ENCODE measurements at regions not wholly inside any gene's neighbourhood (a gene's known extent, or its start where the extent isn't known, plus 50 kb on each side); places are given as distances from the start of the nearest gene placed in this dataset.

DNA sequence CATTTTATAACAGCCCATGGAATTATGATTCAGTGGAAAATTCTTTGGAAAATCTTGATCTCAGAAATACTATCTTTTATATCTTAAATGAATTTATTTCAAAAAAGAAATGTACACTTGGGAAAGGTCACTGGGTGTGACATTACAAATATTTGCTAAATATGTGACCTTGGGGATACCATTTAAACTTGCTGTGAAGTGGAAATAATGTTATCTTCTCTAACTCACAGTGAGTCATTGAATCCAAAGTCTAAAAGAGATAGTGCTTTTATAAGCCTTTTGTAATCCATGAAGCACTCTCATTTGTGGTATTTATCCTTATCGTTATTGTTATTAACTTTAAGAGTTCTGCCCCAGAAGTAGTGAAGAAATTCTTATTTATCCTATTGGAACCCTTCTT is 289.8 kb upstream of the SEMA6D start:
- no peak for DNase-seq (ENCODE audit: low spot score)
- Histone ChIP-seq H3K4me3 (no peak overlapping the region), H3K27ac (no peak overlapping the region)
- TF ChIP-seq, protein P1, sequence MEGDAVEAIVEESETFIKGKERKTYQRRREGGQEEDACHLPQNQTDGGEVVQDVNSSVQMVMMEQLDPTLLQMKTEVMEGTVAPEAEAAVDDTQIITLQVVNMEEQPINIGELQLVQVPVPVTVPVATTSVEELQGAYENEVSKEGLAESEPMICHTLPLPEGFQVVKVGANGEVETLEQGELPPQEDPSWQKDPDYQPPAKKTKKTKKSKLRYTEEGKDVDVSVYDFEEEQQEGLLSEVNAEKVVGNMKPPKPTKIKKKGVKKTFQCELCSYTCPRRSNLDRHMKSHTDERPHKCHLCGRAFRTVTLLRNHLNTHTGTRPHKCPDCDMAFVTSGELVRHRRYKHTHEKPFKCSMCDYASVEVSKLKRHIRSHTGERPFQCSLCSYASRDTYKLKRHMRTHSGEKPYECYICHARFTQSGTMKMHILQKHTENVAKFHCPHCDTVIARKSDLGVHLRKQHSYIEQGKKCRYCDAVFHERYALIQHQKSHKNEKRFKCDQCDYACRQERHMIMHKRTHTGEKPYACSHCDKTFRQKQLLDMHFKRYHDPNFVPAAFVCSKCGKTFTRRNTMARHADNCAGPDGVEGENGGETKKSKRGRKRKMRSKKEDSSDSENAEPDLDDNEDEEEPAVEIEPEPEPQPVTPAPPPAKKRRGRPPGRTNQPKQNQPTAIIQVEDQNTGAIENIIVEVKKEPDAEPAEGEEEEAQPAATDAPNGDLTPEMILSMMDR (IDR thresholded peaks at IDR 0.05) = no peak

DNA sequence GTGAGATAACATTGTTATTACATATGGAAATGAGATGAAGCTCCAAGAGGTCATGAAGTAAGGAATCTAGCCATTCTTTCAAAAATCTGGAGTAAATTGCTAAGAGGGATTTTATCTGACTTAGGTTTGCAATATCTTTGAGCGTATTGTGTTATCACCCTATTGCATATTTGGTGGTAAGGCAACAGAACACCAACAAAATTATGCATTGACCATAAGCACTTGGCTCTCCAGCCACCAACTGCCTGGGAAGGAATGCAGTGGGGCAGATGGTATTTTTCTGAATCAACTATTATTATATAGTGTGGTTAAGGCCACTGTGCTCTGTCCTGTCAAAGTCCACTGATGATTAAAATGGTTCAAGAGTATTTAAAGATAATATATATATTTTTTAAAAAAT is 287.9 kb upstream of the SEMA6D start:
- Histone ChIP-seq H3K27ac (no peak overlapping the region), H3K4me3 (no peak overlapping the region)
- TF ChIP-seq, protein P1 (IDR thresholded peaks at IDR 0.05) = no peak
- DNase-seq (ENCODE audit: low spot score) = no peak

DNA sequence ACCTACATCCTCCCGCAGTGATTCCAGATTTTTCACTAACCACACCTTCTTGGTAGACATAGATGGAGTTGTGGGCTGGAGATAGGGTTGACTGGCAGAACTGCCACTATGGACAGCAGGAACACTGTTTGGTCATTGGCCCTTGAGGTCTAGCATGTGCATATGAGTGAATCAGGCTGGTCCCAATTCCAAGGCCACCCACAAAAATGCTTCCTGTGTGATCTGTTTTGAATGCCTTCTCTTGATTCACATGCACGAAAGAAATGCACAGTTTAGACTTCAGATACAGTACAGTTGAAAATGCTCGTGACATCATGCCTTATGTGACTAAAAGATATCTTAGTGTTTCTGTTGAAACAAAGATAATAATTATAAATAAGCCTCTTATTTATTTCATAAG is 285.8 kb upstream of the SEMA6D start:
- no peak for DNase-seq (ENCODE audit: low spot score)
- TF ChIP-seq, protein P1 (IDR thresholded peaks at IDR 0.05) = no peak
- no peak overlapping the region for H3K27ac ChIP-seq

DNA sequence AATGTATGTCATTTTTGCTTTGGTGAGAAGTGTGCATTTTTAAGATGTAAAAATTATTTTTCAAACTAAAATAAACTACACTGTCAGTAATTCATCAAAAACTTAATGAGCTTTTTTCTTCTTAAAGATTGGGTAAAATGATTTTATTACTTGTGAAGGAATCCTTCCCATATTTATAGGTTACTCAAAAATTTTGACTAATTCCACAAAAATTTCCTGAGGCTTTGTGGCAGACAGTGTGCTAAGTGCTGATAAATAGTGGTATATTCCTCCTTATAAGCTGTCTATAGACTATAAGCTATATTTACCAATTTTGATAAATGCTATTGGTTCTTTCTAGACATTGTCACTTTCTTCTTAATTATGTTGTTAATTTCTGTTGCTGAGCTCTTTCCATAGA is 284.5 kb upstream of the SEMA6D start:
- H3K27ac ChIP-seq = no peak overlapping the region
- no peak overlapping the region for H3K4me3 ChIP-seq
- DNase-seq (ENCODE audit: low spot score) = no peak
- TF ChIP-seq, protein P1 (IDR thresholded peaks at IDR 0.05) = no peak

More for the DNA sequence above, 285.8 kb upstream of the SEMA6D start:
- no peak overlapping the region for H3K4me3 ChIP-seq

DNA sequence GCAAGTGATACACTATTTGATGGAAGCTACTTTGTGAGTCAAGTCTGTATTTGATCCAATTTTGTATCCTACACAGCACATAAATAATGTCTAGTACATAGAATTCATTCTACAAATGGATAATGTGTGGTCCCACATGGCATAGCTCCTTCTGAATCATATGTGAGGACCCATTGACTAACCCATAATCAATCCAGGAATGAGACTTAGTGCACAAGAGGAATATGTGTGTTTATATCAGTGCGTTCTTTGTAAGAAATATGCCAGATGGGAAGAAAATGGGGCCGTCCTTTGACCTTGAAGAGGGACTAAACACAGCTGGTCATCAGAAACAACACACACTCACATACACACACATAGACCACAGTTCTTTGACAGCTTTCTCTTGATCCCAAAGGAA is 282.7 kb upstream of the SEMA6D start:
- DNase-seq (ENCODE audit: low spot score) = no peak
- no peak overlapping the region for H3K27ac ChIP-seq
- TF ChIP-seq, protein P1 (IDR thresholded peaks at IDR 0.05) = no peak
- no peak overlapping the region for H3K4me3 ChIP-seq

DNA sequence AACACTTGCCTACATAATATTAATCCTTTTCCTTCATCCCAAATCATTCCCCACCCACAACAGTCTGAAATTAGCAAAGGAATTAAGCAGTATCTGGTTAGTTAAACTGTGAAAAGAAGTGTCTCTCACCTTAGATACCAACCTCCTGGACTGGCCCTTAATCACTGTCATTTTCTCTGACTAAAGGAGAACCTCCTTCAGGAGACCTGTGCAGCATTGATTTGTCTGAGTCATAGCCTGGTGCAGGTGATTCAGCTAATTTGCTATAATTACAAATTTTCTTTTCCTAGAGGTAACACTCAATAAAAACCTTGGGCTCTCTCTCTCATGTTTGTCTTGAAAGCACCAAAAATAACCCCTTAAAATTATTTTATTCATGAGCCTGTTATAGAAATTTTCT is 279.8 kb upstream of the SEMA6D start:
- TF ChIP-seq, protein P1 (IDR thresholded peaks at IDR 0.05) = no peak
- no peak overlapping the region for H3K4me3 ChIP-seq
- H3K27ac ChIP-seq = no peak overlapping the region
- no peak for DNase-seq (ENCODE audit: low spot score)

DNA sequence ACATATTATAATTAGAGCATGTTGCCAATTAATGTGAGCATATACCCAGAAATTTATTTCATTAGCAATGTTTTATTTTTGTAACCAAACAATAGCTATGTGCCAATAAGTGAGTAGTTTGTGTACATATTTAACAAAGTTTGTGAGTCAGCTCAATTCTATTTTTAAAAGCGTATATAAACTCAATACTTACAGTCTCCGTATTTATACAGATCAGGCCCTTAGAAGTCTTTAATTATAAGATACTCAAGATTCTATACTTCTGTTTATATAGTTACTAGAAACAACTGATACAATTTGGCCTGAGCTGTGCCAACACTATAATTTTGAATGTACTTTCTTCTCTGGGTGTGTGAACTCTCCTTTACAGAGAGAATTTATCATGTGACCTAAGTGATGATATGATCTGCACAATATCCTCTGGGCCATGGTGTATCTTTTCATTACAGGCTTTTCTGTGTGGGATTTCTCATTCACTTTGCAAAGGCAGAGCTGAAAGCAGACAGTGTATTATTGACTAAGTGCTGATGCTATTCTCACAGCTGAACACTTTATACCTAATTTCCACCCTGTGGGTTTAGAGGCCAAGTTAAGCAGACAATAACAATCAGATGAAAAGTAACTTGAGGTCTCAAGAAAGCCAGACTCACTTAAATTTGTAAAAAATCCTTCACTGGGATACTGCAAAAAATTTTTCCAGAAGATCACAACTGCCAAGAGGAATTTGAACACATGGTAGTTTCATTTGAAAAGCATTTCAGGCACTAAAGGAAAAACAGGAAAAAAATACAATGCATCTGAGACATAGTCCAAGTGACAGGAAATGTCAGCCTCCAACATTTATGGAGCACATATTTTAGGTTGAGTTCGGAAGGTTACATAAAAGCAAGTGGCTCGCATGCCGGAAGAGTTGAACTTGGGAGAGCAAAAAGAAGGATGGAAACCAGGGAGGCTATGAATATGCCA is 277.9 kb upstream of the SEMA6D start:
- TF ChIP-seq, protein P1 (IDR thresholded peaks at IDR 0.05) = no peak
- Histone ChIP-seq H3K27ac (no peak overlapping the region), H3K4me3 (no peak overlapping the region)
- no peak for DNase-seq (ENCODE audit: low spot score)

Data from coronary artery (tissue), 2 donors.